Esophagus squamous epithelium (tissue), 5 donors: ENCODE measurements at regions not wholly inside any gene's neighbourhood (a gene's known extent, or its start where the extent isn't known, plus 50 kb on each side); places are given as distances from the start of the nearest gene placed in this dataset.
A peak's percentile ranks its signal among the peaks of the same experiment; 100 is the strongest.

Experiments
- DNase-seq: peaks from one replicate; lab custom pipeline; 2025; lab: John Stamatoyannopoulos, UW
- H3K27ac ChIP-seq, 4 donors: fragments of 200-600 bp; sonication (generic); one replicate each; pipeline ENCODE4 v1.5.1; 2016 to 2019; ENCODE audit warnings: mild to moderate bottlenecking in 1 of 4
- H3K27me3 ChIP-seq, 4 donors: fragments of 200-600 bp; sonication (generic); 1 replicate in 3 of 4; 2 replicates in 1 of 4; pipeline versions ENCODE4 v1.5.1 to v1.6.0; 2017 to 2021; ENCODE audit warnings: antibody characterized with exemption in 1 of 4
- H3K36me3 ChIP-seq, 3 donors: fragments of 200-600 bp; sonication (generic); one replicate each; pipeline ENCODE4 v1.5.1; 2016 to 2019
- H3K4me1 ChIP-seq, 3 donors: fragments of 200-600 bp; sonication (generic); one replicate each; pipeline ENCODE4 v1.5.1; 2017 to 2019
- H3K4me3 ChIP-seq, 4 donors: fragments of 200-600 bp; sonication (generic); 1 replicate in 3 of 4; 2 replicates in 1 of 4; pipeline ENCODE4 v1.5.1; 2016 to 2019; ENCODE audit warnings: mild to moderate bottlenecking in 2 of 4, moderate library complexity in 1 of 4
- H3K9me3 ChIP-seq, 3 donors: fragments of 200-600 bp; sonication (generic); one replicate each; pipeline ENCODE4 v1.5.1; 2016 to 2019
- POLR2A ChIP-seq, 4 donors: fragments of 450-650 bp; IDR thresholded peaks; one replicate each; pipeline ENCODE4 v1.6.1; 2017; ENCODE audit warnings: antibody characterized with exemption in 4 of 4, mild to moderate bottlenecking in 4 of 4, moderate library complexity in 3 of 4
- WGBS, 2 donors: methylation state at CpG; one replicate each; pipeline ENCODE4 v1.1.5; 2018; 5-methylcytosine and 5-hydroxymethylcytosine counted together
- intact Hi-C: fragments of 100-400 bp; cut with DNase I; formaldehyde crosslinking; loops from one replicate; pipeline ENCODE4 v1.15.0; 2022
- TF ChIP-seq, protein P1 (sequence below), 6 experiments: fragments of 450-650 bp in 4 of 6; fragments of 200-600 bp in 2 of 6; sonication (generic) in 2 of 6; IDR thresholded peaks; one replicate each; pipeline ENCODE4 v1.5.1; 2016 to 2019; ENCODE audit warnings: antibody characterized with exemption in 6 of 6, mild to moderate bottlenecking in 4 of 6, moderate library complexity in 4 of 6
- donor health status: DM: yes; HTN: yes; CAD: no.

DNA sequence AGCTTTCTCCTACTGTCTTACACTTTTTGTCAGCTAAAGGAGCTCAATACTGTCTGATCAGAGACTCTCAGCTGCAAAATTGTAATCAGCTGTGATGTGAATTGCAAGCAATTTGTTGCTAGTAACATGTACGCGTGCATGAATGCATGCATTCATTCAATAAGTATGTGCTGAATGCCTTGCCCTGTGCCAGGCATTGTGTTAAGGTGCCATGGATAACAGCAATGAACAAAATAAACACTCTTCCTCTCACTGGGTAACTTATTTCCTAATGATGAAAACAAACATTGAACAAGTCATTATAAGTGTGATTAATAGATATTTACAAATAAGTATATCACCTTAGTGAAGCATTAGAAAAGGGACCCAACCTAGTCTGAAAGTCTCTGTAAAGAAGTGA, 163.2 kb upstream of the ARID2 start:
- TF ChIP-seq, protein P1, sequence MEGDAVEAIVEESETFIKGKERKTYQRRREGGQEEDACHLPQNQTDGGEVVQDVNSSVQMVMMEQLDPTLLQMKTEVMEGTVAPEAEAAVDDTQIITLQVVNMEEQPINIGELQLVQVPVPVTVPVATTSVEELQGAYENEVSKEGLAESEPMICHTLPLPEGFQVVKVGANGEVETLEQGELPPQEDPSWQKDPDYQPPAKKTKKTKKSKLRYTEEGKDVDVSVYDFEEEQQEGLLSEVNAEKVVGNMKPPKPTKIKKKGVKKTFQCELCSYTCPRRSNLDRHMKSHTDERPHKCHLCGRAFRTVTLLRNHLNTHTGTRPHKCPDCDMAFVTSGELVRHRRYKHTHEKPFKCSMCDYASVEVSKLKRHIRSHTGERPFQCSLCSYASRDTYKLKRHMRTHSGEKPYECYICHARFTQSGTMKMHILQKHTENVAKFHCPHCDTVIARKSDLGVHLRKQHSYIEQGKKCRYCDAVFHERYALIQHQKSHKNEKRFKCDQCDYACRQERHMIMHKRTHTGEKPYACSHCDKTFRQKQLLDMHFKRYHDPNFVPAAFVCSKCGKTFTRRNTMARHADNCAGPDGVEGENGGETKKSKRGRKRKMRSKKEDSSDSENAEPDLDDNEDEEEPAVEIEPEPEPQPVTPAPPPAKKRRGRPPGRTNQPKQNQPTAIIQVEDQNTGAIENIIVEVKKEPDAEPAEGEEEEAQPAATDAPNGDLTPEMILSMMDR (IDR thresholded peaks at IDR 0.05) = no peak
- TF ChIP-seq POLR2A (IDR thresholded peaks at IDR 0.05) = no peak
- DNase-seq = no peak
- Histone ChIP-seq H3K4me3 (no peak overlapping the region), H3K27me3 (no peaks in the 10 kb centered on the region), H3K36me3 (no peaks in the 10 kb centered on the region), H3K4me1 (peaks cover 0 to 27% (median 0%) of the 10 kb centered on the region in 3 donors), H3K27ac (no peak overlapping the region), H3K9me3 (no peaks in the 10 kb centered on the region)
- intact Hi-C loops = no loop called here
- 82 to 93% methylated on average over 2 of the region's 2 CpGs for WGBS, 2 donors

DNA sequence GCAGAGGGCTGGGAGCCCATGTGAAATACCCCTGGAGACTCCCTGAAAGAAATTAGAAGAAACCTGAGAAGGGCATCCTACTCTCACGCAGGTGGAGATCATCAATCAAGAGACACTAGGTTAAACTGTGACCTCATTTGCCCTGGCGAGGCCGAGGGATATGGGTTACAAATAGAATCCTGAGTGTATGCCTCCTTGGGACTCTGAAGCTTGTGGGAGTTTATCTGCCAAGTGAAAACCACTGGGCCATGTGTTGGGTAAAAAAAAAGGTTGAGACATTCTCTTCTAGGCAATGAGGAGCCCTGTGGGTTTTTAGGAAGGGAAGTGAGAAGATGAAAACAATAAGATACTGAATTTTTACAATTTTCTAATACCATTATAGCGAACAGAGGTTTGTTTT, 160.7 kb upstream of the ARID2 start:
- Histone ChIP-seq H3K4me1 (peaks cover 0 to 45% (median 4%) of the 10 kb centered on the region in 3 donors), H3K27me3 (no peaks in the 10 kb centered on the region), H3K27ac (no peak overlapping the region), H3K36me3 (no peaks in the 10 kb centered on the region), H3K4me3 (no peak overlapping the region), H3K9me3 (no peaks in the 10 kb centered on the region)
- no peak for DNase-seq
- intact Hi-C loops = no loop called here
- TF ChIP-seq, protein P1 (IDR thresholded peaks at IDR 0.05) = no peak
- TF ChIP-seq POLR2A (IDR thresholded peaks at IDR 0.05) = no peak
- 53 to 60% methylated on average over 4 of the region's 4 CpGs for WGBS, 2 donors

DNA sequence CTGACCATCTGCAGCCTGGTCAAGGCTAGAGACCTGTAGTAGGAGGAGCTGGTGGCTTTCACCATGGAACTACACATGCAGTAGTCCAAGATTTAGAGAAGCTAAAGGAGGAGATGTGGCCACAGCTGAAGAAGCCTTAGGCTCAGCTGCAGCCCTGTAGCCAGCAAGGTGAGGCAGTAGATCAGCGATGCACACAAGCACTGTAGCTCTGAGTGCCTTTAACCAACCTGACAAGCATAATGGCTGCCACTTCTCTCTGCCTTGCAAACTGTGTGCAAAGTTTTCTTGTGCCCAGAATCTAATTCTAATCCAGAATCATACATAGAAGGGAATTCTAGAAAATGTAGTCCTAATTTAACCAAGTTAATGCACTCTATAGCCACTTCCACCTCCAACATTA, 159.0 kb upstream of the ARID2 start:
- no peak overlapping the region for H3K4me3 ChIP-seq
- H3K27ac ChIP-seq = peak overlapping the region in 2 of 4 donors; percentile 7 to 41
- no peaks in the 10 kb centered on the region for H3K36me3 ChIP-seq
- H3K9me3 ChIP-seq = no peaks in the 10 kb centered on the region
- intact Hi-C loops = no loop called here
- peaks cover 0 to 45% (median 4%) of the 10 kb centered on the region in 3 donors for H3K4me1 ChIP-seq
- DNase-seq = no peak
- TF ChIP-seq, protein P1 (IDR thresholded peaks at IDR 0.05) = no peak
- 100% methylated on average over 1 of the region's 1 CpG for WGBS, 2 donors
- no peaks in the 10 kb centered on the region for H3K27me3 ChIP-seq

DNA sequence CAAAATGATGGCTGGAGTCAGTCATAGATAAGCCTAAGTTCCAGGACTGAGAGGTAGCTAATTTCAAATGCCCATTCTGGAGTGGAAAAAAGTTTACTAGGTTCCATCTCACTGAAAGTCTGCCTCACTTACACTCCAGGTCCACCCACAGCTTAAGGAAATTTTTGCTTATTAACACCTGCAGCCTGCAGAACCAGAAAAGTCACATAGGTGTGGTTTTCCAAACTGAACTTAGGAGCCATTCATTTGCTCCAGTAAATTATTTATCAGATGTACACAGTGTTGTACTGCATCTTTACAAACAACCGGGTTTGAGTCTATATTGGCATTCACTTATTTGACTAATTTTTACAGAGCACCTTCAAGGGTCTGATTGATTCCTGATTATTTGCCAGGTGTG, 157.4 kb upstream of the ARID2 start:
- H3K4me3 ChIP-seq = no peak overlapping the region
- 38 to 69% methylated on average over 1 of the region's 1 CpG for WGBS, 2 donors
- H3K9me3 ChIP-seq = no peaks in the 10 kb centered on the region
- intact Hi-C loops = no loop called here
- DNase-seq = no peak
- H3K27ac ChIP-seq = peak overlapping the region; percentile 7 to 82 (median 64)
- H3K4me1 ChIP-seq = peaks cover 0 to 45% (median 4%) of the 10 kb centered on the region in 3 donors
- H3K27me3 ChIP-seq = no peaks in the 10 kb centered on the region
- TF ChIP-seq, protein P1 (IDR thresholded peaks at IDR 0.05) = no peak
- no peak for TF ChIP-seq POLR2A (IDR thresholded peaks at IDR 0.05)
- no peaks in the 10 kb centered on the region for H3K36me3 ChIP-seq

DNA sequence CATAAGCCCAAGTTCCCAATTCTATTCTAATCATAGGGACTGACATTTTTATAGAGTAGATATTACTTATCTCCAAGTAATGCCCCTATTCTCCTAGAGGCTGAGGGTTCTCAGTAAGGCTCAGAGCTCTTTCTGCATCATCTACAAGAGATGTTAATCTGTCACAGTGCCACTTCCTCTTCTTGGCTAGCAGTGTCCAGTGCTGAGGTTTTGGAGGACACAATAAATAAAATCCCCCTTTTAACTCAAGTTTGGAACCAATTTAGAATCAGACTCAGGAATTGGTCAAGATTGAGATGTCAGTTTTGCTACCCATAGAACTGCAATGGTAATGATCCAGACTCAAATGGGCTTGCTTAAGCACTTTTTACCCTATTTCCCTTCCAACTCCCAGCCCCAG, 154.1 kb upstream of the ARID2 start:
- no peak for DNase-seq
- intact Hi-C loops = no loop called here
- Histone ChIP-seq H3K36me3 (no peaks in the 10 kb centered on the region), H3K4me1 (peaks cover 0 to 26% (median 4%) of the 10 kb centered on the region in 3 donors), H3K27me3 (no peaks in the 10 kb centered on the region), H3K9me3 (no peaks in the 10 kb centered on the region), H3K27ac (no peak overlapping the region), H3K4me3 (no peak overlapping the region)
- TF ChIP-seq POLR2A (IDR thresholded peaks at IDR 0.05) = no peak
- TF ChIP-seq, protein P1 (IDR thresholded peaks at IDR 0.05) = no peak
